Left renal pelvis (tissue), 4 donors: ENCODE measurements at regions not wholly inside any gene's neighbourhood (a gene's known extent, or its start where the extent isn't known, plus 50 kb on each side); places are given as distances from the start of the nearest gene placed in this dataset.
"Not testable (repeated sequence)": the region's sequence is repeated elsewhere in the genome, so short reads cannot be mapped to it uniquely, and the experiment has no call there.

Experiments used
- DNase-seq, 4 donors: peaks; one replicate each; pipeline ENCODE4 v3.0.0-alpha.2; 2013; ENCODE audit warnings: low read depth in 4 of 4, low spot score in 3 of 4

DNA sequence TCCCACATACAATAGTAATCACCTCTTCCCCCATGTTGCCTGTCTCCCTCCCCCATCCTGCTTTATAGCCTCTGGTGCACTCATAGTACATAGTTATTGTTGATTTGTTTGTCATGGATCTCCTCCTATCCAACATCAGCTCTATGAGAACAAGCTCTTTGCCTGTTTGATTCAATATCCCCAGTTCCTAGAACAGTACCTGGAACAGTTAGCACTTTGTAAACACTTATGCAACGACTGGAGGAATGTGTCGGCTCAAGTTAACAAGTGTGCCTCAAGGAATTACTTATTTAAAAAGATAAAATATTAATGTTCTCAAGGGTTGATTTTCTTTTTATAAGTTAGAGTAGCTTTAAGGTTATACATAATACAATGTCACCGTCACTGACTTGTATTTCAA, 271.6 kb upstream of the KAZN start:
- DNase-seq, result no peak

DNA sequence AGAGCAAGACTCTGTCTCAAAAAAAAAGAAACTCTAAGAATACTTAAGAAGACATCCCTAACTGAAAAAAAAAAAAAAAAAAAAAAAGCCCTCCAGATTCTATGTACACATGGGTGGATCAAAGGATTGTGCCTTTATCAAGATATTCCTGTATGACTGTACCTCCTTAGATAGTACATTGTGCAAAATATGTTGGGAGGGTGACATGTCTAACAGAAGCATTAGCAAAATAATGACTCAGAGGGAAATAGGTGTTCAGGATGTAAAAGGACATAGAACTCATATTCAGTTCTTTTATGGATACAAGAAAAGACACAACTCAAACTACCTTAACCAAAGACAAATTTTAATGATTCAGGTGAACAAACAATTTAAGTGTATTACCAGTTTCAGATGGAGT, 269.8 kb upstream of the KAZN start:
- DNase-seq, result no peak

GRCh38 chr1:14332158-14332557, 266.3 kb upstream of the KAZN start:
- no peak for DNase-seq

DNA sequence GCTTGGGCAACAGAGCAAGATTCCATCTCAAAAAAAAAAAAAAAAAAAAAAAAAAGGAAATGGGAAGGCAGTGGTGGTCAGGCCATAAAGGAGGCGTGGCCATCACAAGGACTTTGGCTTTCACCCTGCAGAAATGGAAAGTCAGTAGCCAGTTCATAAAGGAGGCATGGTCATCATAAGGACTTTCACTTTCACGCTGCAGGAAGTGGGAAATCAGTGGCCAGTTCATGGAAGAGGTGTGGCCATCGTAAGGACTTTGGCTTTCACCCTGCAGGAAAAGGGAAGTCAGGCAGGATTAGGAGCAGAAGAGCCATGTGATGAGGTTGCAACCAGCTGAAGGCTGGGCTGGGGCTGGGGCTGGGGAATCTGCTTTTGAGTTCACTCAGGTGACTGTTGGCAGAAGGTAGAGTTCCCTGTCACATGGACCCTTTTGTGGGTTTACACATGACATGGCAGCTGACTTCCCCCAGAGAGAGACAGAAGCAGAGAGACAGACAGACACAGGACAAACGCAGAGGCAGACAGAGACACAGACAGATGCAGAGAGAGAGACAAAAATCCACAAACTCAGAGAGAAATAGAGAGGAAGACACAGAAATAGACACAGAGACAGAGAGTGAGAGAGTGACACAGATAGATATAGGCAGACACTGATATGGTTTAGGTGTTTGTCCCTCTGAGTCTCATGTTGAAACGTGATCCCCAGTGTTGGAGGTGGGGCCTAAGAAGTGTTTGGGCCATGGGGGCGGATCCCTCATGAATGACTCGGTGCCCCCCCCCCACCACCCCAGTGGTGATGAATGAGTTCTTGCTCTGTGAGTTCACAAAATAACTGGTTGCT, 263.9 kb upstream of the KAZN start:
- DNase-seq, result no peak

DNA sequence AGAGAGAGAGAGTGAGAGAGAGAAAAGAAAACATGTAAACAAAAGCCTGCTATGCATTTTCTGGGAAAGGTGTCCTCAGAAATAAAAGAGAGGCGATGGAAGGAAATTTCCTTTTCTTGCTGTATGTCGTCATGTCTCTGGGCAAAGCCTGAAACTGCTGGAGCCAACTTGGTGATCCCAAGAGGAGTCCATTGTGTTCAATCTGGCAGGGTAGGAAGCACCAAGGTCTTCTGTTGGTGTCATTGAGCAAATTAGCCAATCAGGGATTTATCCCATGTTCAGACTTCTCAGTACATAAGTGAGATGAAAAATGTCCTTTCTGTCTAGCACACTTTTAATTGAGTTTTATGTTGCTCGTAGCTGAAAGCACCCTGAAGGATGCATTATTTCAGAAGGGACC, 260.0 kb upstream of the KAZN start:
- DNase-seq, result no peak

DNA sequence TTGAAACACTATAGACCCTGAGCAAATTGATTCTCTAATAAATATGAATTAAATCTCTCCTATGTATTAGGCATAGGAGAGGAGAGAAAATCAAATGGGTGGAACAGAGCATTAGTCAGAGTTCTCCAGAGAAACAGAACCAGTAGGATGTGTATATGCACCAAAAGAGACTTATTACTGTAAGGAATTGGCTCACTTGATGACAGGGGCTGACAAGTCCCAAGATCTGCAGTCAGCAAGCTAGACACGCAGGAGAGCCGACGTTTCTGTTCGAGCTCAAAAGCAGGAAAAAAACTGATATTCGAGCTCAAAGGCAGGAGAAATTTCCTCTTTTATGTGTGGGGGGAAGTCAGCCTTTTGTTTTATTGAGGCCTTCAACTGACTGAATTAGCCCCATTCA, 259.2 kb upstream of the KAZN start:
- DNase-seq, result no peak

- no peak for DNase-seq
These were observed 258.3 kb upstream of the KAZN start for GRCh38 chr1:14340002-14340785.

- DNase-seq, result no peak
These were observed 257.3 kb upstream of the KAZN start for GRCh38 chr1:14341147-14341546.

- DNase-seq, result no peak
These were observed 252.4 kb upstream of the KAZN start for GRCh38 chr1:14345946-14346550.

DNA sequence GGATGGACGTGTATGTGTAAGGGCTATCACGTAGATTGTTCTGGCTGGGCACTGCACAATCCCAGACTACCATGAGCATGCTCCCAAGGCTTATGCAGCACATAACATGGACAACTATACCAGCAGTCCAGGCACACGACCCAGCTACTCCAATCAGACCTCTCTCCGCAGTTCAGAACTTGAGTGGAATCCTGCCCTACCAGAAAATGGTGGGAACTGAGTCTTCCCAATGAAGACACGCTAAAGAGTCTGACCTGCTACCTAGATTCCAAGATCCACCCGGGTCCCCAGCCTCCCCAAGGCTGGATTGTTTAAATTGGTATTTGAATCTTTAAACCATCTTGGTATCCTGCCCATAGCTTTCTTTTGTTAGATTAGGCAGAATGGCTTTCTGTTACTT, 251.3 kb upstream of the KAZN start:
- DNase-seq, result no peak

DNA sequence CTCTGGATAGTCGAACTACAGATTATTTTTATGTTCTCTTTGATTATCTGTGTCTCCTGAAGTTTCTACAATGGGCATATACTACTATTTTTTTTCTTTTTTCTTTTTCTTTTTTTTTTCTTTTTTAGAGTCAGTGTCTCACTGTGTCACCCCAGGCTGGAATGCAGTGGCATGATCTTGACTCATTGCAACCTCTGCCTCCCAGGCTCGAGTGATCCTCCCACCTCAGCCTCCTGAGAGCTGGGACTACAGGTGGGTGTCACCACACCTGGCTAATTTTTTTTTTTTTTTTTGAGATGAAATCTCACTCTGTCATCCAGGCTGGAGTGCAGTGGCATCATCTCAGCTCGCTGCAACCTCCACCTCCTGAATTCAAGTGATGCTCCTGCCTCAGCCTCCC, 250.7 kb upstream of the KAZN start:
- DNase-seq, result no peak

DNA sequence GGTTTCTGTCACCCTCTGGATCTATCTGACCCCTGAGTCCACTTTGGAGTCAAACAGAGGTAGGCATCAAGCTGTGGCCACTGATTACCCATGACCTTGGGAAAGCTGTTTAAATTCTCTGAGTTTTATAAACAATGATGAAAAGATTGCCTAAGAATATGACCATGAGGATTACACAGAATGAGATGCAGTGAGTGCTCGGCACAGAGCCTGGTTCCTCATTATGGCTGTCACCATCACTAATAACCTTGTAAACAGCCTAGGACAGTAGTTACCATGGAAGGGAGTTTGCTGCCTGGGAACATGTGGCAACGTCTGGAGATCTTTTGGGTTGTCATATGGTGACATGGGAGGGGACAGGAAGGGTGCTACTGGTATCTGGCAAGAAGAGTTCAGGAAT, 248.3 kb upstream of the KAZN start:
- DNase-seq, result no peak

DNA sequence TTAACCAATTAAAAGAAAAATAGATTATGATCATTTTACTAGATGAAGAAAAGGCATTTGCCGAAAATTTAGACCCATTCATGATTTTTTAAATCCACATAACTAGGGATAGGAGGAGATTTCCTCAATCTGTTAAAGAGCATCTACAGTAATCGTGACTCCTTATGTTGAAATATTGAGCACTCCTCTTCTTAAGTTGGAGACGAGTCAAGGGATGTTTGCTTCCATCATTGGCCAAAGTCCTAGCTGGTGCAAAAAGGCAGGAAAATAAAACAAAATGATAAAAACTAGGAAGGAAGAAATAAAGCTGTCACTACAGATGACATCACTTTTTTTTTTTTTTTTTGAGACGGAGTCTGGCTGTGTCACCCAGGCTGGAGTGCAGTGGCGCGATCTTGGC, 245.6 kb upstream of the KAZN start:
- DNase-seq, result no peak

GRCh38 chr1:14361005-14361404, 237.5 kb upstream of the KAZN start:
- not testable (repeated sequence) for DNase-seq

DNA sequence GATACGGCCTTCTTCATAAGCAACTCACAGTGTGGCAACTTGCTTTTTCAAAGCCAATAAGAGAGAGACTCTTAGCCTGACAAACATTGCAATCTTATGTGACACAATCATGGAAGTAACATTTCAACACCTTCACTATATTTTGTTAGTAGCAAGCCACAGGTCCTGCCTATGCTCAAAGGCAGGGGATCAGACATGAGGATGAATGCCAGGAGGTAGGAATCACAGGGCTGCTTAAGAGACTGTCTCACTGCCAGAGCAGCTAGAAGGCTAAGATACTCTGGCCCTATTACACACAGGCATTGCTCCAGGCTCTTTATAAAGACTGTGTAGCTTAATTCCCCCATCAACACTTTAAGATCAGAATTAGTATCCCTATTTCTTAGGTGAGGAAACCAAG, 236.2 kb upstream of the KAZN start:
- DNase-seq, result no peak

GRCh38 chr1:14363036-14363590, 235.4 kb upstream of the KAZN start:
- DNase-seq, result no peak

DNA sequence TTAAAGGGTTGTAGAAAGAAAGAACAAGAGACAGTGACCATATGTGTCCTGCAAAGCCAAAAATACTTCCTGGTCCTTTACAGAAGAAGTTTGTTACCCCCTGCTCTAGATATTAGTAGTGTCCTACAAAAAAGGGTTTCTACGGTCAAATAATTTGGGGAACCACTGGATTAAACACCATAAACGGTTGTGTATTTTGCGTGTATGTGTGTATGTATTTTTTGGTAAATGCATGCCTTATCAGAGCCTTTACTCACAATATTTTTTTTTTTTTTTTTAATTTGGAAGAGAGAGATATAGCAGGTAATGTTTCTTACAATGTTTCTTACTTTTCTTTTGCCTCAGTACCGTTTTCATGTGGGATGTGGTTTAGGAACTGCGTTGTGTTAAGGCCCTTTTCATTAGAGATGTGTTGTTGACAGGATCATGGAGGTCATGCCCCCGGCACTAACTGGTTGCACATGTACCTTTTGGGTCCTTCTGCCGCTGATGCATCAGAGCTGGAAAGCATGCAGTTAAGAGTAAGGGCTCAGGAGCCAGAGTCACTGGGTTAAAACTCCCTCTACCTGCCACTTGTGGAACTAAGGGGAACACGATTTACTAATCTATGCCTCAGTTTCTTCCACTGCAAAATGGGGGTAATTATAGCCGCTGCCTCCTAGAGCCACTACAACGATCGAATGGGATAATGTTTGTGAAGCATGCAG, 234.6 kb upstream of the KAZN start:
- DNase-seq, result no peak

GRCh38 chr1:14365301-14365988, 233.0 kb upstream of the KAZN start:
- DNase-seq, result no peak

GRCh38 chr1:14366091-14367018, 232.1 kb upstream of the KAZN start:
- peak in 1 of 4 donors; percentile 24 for DNase-seq
